ENCODE measurements at regions not wholly inside any gene's neighbourhood (a gene's known extent, or its start where the extent isn't known, plus 50 kb on each side); places are given as distances from the start of the nearest gene placed in this dataset.

DNA sequence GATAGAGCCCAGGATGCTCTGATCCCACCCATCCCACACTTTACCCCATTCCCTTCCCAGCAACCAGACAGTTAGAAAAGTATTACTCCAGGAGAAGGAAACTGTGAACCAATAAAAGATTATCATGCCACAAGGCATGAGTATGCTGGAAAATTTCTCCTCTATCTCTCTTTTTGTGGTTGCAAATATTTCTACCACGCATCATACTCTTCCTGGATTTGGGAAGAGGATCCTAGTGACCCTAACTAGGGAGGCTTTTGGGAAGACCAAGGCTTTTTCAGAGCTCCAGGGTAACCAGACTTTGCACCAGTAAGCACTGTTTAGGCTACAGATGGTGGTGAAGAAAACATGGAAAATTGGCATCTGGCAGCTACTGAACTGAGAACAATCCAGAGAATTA lies 257.6 kb upstream of the CLNK start:
- Histone ChIP-seq H4K20me1 (ENCODE audit: insufficient read depth, low read length, poor library complexity, severe bottlenecking) (no peaks in the 10 kb centered on the region), H3K36me3 (ENCODE audit: insufficient read depth, low read length) (peaks cover 10% of the 10 kb centered on the region; the same call in 1 of the 2 replicates), H3K9me2 (replicated peaks; ENCODE audit: low read depth, low read length) (no peaks in the 10 kb centered on the region), H3K9ac (ENCODE audit: low read depth, low read length, poor library complexity, severe bottlenecking) (no peak overlapping the region), H3K79me2 (ENCODE audit: insufficient read depth, low read length) (no peaks in the 10 kb centered on the region), H3F3A (ENCODE audit: low read depth) (no peaks in the 10 kb centered on the region), H3K27me3 (ENCODE audit: insufficient read depth, low read length, poor library complexity, severe bottlenecking) (no peaks in the 10 kb centered on the region), H2AFZ (ENCODE audit: low read length) (no peak overlapping the region), H3K4me1 (ENCODE audit: insufficient read depth, low read length, poor library complexity, severe bottlenecking) (peaks cover 7% of the 10 kb centered on the region), H3K9me3 (ENCODE audit: insufficient read depth, low read depth, low read length) (peaks cover 19% of the 10 kb centered on the region; the same call in 1 of the 2 replicates), H3K4me3 (ENCODE audit: low read length, poor library complexity, severe bottlenecking) (no peak overlapping the region), H3K4me2 (ENCODE audit: low read depth, low read length, poor library complexity, severe bottlenecking) (no peak overlapping the region)
- TF ChIP-seq, protein P1, sequence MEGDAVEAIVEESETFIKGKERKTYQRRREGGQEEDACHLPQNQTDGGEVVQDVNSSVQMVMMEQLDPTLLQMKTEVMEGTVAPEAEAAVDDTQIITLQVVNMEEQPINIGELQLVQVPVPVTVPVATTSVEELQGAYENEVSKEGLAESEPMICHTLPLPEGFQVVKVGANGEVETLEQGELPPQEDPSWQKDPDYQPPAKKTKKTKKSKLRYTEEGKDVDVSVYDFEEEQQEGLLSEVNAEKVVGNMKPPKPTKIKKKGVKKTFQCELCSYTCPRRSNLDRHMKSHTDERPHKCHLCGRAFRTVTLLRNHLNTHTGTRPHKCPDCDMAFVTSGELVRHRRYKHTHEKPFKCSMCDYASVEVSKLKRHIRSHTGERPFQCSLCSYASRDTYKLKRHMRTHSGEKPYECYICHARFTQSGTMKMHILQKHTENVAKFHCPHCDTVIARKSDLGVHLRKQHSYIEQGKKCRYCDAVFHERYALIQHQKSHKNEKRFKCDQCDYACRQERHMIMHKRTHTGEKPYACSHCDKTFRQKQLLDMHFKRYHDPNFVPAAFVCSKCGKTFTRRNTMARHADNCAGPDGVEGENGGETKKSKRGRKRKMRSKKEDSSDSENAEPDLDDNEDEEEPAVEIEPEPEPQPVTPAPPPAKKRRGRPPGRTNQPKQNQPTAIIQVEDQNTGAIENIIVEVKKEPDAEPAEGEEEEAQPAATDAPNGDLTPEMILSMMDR (conservative IDR thresholded peaks at IDR 0.05; ENCODE audit: low read length): no peak
- no peak for TF ChIP-seq EZH2phosphoT487 (IDR thresholded peaks at IDR 0.05; ENCODE audit: borderline replicate concordance)

DNA sequence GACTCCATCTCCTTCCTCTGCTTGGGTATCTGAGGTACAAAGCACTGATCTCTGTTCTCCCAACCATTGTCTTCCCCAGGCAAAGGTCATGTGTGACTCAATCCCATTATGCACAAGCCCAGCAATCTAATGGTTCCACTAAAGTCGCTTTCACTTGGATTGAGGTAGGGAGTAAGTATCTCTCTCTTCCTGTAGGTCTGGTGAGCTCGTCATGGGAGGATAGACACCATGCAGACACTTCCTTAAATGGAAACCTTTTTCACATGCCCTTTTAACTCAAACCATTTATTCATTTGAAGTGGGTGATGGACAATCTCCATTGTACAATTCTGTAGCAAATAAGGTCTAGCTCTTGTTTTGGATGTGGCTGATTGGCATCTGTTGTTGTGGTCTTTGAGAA lies 245.2 kb upstream of the CLNK start:
- Histone ChIP-seq H3F3A (ENCODE audit: low read depth) (no peaks in the 10 kb centered on the region), H2AFZ (ENCODE audit: low read length) (no peak overlapping the region), H3K27me3 (ENCODE audit: insufficient read depth, low read length, poor library complexity, severe bottlenecking) (no peaks in the 10 kb centered on the region), H3K9me2 (replicated peaks; ENCODE audit: low read depth, low read length) (no peaks in the 10 kb centered on the region), H4K20me1 (ENCODE audit: insufficient read depth, low read length, poor library complexity, severe bottlenecking) (no peaks in the 10 kb centered on the region), H3K36me3 (ENCODE audit: insufficient read depth, low read length) (no peaks in the 10 kb centered on the region), H3K4me1 (ENCODE audit: insufficient read depth, low read length, poor library complexity, severe bottlenecking) (no peaks in the 10 kb centered on the region), H3K4me2 (ENCODE audit: low read depth, low read length, poor library complexity, severe bottlenecking) (no peak overlapping the region), H3K9me3 (ENCODE audit: insufficient read depth, low read depth, low read length) (no peaks in the 10 kb centered on the region), H3K79me2 (ENCODE audit: insufficient read depth, low read length) (no peaks in the 10 kb centered on the region), H3K9ac (ENCODE audit: low read depth, low read length, poor library complexity, severe bottlenecking) (no peak overlapping the region), H3K4me3 (ENCODE audit: low read length, poor library complexity, severe bottlenecking) (no peak overlapping the region)
- no peak for TF ChIP-seq EZH2phosphoT487 (IDR thresholded peaks at IDR 0.05; ENCODE audit: borderline replicate concordance)
- TF ChIP-seq, protein P1 (conservative IDR thresholded peaks at IDR 0.05; ENCODE audit: low read length): no peak

DNA sequence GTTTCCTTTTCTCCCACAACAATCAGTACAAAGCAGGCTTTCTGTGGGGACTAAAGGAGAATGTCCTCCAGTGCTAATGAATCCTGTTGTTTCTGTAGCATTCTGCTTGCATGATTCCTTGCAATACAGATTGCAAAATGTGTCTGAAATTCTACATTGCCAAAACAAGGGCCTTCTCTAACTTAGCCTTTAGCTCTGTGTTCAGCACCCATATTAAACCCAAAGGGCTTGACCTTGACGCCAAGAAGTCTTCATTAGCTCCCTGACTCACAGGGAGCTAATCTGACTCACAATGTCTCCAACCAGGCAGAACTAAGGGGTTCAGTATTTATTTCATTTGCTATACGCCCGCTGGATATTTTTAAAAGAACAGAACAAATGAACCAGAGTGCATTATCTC lies 241.4 kb upstream of the CLNK start:
- Histone ChIP-seq H3K36me3 (ENCODE audit: insufficient read depth, low read length) (no peaks in the 10 kb centered on the region), H2AFZ (ENCODE audit: low read length) (no peak overlapping the region), H3F3A (ENCODE audit: low read depth) (no peaks in the 10 kb centered on the region), H3K9ac (ENCODE audit: low read depth, low read length, poor library complexity, severe bottlenecking) (no peak overlapping the region), H4K20me1 (ENCODE audit: insufficient read depth, low read length, poor library complexity, severe bottlenecking) (no peaks in the 10 kb centered on the region), H3K79me2 (ENCODE audit: insufficient read depth, low read length) (no peaks in the 10 kb centered on the region), H3K9me3 (ENCODE audit: insufficient read depth, low read depth, low read length) (no peaks in the 10 kb centered on the region), H3K9me2 (replicated peaks; ENCODE audit: low read depth, low read length) (no peaks in the 10 kb centered on the region), H3K4me1 (ENCODE audit: insufficient read depth, low read length, poor library complexity, severe bottlenecking) (no peaks in the 10 kb centered on the region), H3K4me2 (ENCODE audit: low read depth, low read length, poor library complexity, severe bottlenecking) (no peak overlapping the region), H3K27me3 (ENCODE audit: insufficient read depth, low read length, poor library complexity, severe bottlenecking) (no peaks in the 10 kb centered on the region), H3K4me3 (ENCODE audit: low read length, poor library complexity, severe bottlenecking) (no peak overlapping the region)
- TF ChIP-seq EZH2phosphoT487 (IDR thresholded peaks at IDR 0.05; ENCODE audit: borderline replicate concordance): no peak
- TF ChIP-seq, protein P1 (conservative IDR thresholded peaks at IDR 0.05; ENCODE audit: low read length): no peak

Data from Loucy (cell line).